ENCODE measurements at regions not wholly inside any gene's neighbourhood (a gene's known extent, or its start where the extent isn't known, plus 50 kb on each side); places are given as distances from the start of the nearest gene placed in this dataset.
A peak's percentile ranks its signal among the peaks of the same experiment; 100 is the strongest.

DNA sequence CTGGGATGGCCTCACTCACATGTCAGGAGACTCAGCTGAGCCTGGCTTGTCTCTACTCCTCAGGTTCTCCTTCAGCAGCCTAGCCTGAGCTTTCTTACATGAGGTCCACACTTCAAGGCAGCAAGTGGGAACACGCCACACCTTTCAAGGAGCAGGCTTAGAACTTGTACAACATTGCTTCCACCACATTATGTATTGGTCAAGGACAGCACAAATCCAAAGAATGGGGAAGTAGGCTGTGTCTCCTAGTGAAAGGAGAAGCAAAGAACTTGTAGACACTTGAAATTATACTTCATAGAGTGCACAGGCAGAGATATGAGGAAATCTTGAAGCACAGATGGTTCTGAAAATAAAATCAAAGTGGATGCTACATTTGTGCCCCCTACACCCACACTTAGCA lies 120.9 kb upstream of the NOCT start:
- Mint-ChIP-seq H3K36me3 (peaks cover 0 to 2% of the 10 kb centered on the region in 2 donors), H3K9me3 (no peaks in the 10 kb centered on the region), H3K27me3 (ENCODE audit: low read depth in 3 of 3) (peaks cover 0 to 2% (median 0%) of the 10 kb centered on the region in 3 donors), H3K4me1 (peaks cover 13% of the 10 kb centered on the region), H3K4me3 (no peak overlapping the region), H3K27ac (peak overlapping the region in 4 of 7 donors; percentile 19 to 66 (median 42))
- WGBS (ENCODE audit: insufficient coverage) = no CpG with 5 or more reads among the region's 1 CpG
- no peak overlapping the region for H3K9ac ChIP-seq (ENCODE audit: insufficient read depth, low read length, poor library complexity, severe bottlenecking)
- no peaks in the 10 kb centered on the region for H3K36me3 ChIP-seq (replicated peaks in 1 of 2; ENCODE audit: control insufficient read depth in 1 of 2, insufficient read depth in 2 of 2, low read length in 2 of 2)
- intact Hi-C loops (cut with micrococcal nuclease) = no loop called here
- H3K27me3 ChIP-seq (ENCODE audit: control insufficient read depth in 2 of 2, insufficient read depth in 2 of 2, low read length in 2 of 2) = no peaks in the 10 kb centered on the region
- peak overlapping the region; percentile 10 for H2AFZ ChIP-seq (ENCODE audit: insufficient read depth, low read depth, low read length, poor library complexity, severe bottlenecking)
- H3K27ac ChIP-seq (ENCODE audit: low read depth in 1 of 2, low read length in 2 of 2) = peak overlapping the region in 1 of 2 donors; percentile 32
- H3K4me1 ChIP-seq (ENCODE audit: control insufficient read depth in 1 of 2, insufficient read depth in 2 of 2, low read length in 2 of 2) = peaks cover 7 to 9% of the 10 kb centered on the region in 2 donors
- H3K4me2 ChIP-seq (replicated peaks; ENCODE audit: extremely low read depth, low read length, poor library complexity, severe bottlenecking) = no peak overlapping the region
- TF ChIP-seq, protein P1, sequence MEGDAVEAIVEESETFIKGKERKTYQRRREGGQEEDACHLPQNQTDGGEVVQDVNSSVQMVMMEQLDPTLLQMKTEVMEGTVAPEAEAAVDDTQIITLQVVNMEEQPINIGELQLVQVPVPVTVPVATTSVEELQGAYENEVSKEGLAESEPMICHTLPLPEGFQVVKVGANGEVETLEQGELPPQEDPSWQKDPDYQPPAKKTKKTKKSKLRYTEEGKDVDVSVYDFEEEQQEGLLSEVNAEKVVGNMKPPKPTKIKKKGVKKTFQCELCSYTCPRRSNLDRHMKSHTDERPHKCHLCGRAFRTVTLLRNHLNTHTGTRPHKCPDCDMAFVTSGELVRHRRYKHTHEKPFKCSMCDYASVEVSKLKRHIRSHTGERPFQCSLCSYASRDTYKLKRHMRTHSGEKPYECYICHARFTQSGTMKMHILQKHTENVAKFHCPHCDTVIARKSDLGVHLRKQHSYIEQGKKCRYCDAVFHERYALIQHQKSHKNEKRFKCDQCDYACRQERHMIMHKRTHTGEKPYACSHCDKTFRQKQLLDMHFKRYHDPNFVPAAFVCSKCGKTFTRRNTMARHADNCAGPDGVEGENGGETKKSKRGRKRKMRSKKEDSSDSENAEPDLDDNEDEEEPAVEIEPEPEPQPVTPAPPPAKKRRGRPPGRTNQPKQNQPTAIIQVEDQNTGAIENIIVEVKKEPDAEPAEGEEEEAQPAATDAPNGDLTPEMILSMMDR (IDR thresholded peaks at IDR 0.05) = no peak
- peak; percentile 26 to 43 (median 35) for DNase-seq
- no peaks in the 10 kb centered on the region for H3K79me2 ChIP-seq (ENCODE audit: insufficient read depth, low read length)
- no peak overlapping the region for H3K4me3 ChIP-seq (replicated peaks in 1 of 3; ENCODE audit: low read depth in 2 of 3, low read length in 3 of 3)
- H4K20me1 ChIP-seq (ENCODE audit: insufficient read depth, low read length) = no peaks in the 10 kb centered on the region
- no peaks in the 10 kb centered on the region for H3K9me3 ChIP-seq (replicated peaks in 1 of 2; ENCODE audit: control insufficient read depth in 1 of 2, insufficient read depth in 1 of 2, low read length in 2 of 2)

DNA sequence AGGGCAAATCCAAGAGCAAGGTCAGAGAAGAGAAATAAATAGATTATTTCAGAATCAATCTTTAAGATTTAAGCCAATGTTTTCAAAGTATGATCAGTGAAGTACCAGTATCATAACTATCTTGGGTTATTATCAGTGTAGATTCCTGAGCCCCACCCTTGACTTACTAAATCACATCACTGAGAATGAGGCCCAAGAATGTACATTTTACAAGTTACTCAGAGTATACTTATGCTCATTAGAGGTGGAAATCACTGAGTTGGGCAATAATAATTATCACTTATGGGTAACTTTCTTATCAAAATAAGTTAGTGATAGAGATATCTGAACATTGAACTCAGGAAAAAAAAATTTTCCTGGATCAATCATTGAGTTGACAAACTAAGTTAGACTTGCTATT lies 121.6 kb upstream of the NOCT start:
- no peak overlapping the region for H3K27ac ChIP-seq (ENCODE audit: low read depth in 1 of 2, low read length in 2 of 2)
- no peak overlapping the region for H3K4me3 ChIP-seq (replicated peaks in 1 of 3; ENCODE audit: low read depth in 2 of 3, low read length in 3 of 3)
- DNase-seq = no peak
- TF ChIP-seq, protein P1 (IDR thresholded peaks at IDR 0.05) = no peak
- H3K4me3 Mint-ChIP-seq = no peak overlapping the region
- H3K9me3 ChIP-seq (replicated peaks in 1 of 2; ENCODE audit: control insufficient read depth in 1 of 2, insufficient read depth in 1 of 2, low read length in 2 of 2) = no peaks in the 10 kb centered on the region
- no peaks in the 10 kb centered on the region for H3K9me3 Mint-ChIP-seq
- no peak overlapping the region for H3K9ac ChIP-seq (ENCODE audit: insufficient read depth, low read length, poor library complexity, severe bottlenecking)
- H3K27ac Mint-ChIP-seq = no peak overlapping the region
- peaks cover 0 to 2% (median 0%) of the 10 kb centered on the region in 3 donors for H3K27me3 Mint-ChIP-seq (ENCODE audit: low read depth in 3 of 3)
- peaks cover 13% of the 10 kb centered on the region for H3K4me1 Mint-ChIP-seq
- intact Hi-C loops (cut with micrococcal nuclease) = no loop called here
- H3K36me3 Mint-ChIP-seq = peaks cover 0 to 2% of the 10 kb centered on the region in 2 donors
- no peaks in the 10 kb centered on the region for H4K20me1 ChIP-seq (ENCODE audit: insufficient read depth, low read length)
- H3K36me3 ChIP-seq (replicated peaks in 1 of 2; ENCODE audit: control insufficient read depth in 1 of 2, insufficient read depth in 2 of 2, low read length in 2 of 2) = no peaks in the 10 kb centered on the region
- no peak overlapping the region for H3K4me2 ChIP-seq (replicated peaks; ENCODE audit: extremely low read depth, low read length, poor library complexity, severe bottlenecking)
- no peaks in the 10 kb centered on the region for H3K79me2 ChIP-seq (ENCODE audit: insufficient read depth, low read length)
- H3K27me3 ChIP-seq (ENCODE audit: control insufficient read depth in 2 of 2, insufficient read depth in 2 of 2, low read length in 2 of 2) = no peaks in the 10 kb centered on the region
- H3K4me1 ChIP-seq (ENCODE audit: control insufficient read depth in 1 of 2, insufficient read depth in 2 of 2, low read length in 2 of 2) = peaks cover 7 to 9% of the 10 kb centered on the region in 2 donors
- no peak overlapping the region for H2AFZ ChIP-seq (ENCODE audit: insufficient read depth, low read depth, low read length, poor library complexity, severe bottlenecking)

Measured in CD14-positive monocyte (primary cell).